Gastroesophageal sphincter (tissue), 3 donors: ENCODE measurements at regions not wholly inside any gene's neighbourhood (a gene's known extent, or its start where the extent isn't known, plus 50 kb on each side); places are given as distances from the start of the nearest gene placed in this dataset.

Experiments
- EP300 ChIP-seq: sonication (generic); formaldehyde crosslinking; IDR thresholded peaks from one replicate; pipeline ENCODE4 v1.6.1; 2017; ENCODE audit warnings: antibody characterized with exemption, mild to moderate bottlenecking
- POLR2A ChIP-seq, 2 donors: fragments of 450-650 bp; IDR thresholded peaks; one replicate each; pipeline ENCODE4 v1.6.1; 2017; ENCODE audit warnings: antibody characterized with exemption in 2 of 2, mild to moderate bottlenecking in 2 of 2, moderate library complexity in 1 of 2
- POLR2AphosphoS5 ChIP-seq: sonication (generic); formaldehyde crosslinking; IDR thresholded peaks from one replicate; pipeline ENCODE4 v1.6.1; 2017; ENCODE audit warnings: antibody characterized with exemption
- TF ChIP-seq, protein P1 (sequence below), 4 experiments: fragments of 200-600 bp in 2 of 4; fragments of 450-650 bp in 2 of 4; sonication (generic) in 1 of 4; IDR thresholded peaks; one replicate each; pipeline ENCODE4 v1.5.1; 2017 to 2019; ENCODE audit warnings: antibody characterized with exemption in 4 of 4, mild to moderate bottlenecking in 2 of 4, moderate library complexity in 2 of 4

DNA sequence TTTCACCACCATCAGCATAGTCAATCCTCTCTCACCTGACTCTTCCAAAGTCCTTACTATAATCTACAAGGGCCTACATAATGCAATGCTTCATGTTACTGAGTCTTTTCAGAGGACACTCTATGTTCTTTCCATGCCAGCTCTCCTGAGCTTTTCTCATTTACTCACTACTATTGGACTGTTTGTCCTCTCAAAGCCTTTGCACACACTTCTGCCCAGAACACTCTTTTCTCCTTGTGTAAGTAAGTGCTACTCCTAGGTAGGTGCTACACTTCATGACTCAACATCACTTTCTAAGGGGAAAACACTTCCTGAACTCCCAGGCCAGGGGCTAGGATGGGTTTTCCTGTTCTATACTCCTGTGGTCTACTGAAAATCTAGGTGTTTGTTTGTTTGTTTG is 82.5 kb upstream of the GULP1 start:
- TF ChIP-seq, protein P1, sequence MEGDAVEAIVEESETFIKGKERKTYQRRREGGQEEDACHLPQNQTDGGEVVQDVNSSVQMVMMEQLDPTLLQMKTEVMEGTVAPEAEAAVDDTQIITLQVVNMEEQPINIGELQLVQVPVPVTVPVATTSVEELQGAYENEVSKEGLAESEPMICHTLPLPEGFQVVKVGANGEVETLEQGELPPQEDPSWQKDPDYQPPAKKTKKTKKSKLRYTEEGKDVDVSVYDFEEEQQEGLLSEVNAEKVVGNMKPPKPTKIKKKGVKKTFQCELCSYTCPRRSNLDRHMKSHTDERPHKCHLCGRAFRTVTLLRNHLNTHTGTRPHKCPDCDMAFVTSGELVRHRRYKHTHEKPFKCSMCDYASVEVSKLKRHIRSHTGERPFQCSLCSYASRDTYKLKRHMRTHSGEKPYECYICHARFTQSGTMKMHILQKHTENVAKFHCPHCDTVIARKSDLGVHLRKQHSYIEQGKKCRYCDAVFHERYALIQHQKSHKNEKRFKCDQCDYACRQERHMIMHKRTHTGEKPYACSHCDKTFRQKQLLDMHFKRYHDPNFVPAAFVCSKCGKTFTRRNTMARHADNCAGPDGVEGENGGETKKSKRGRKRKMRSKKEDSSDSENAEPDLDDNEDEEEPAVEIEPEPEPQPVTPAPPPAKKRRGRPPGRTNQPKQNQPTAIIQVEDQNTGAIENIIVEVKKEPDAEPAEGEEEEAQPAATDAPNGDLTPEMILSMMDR (IDR thresholded peaks at IDR 0.05): no peak
- TF ChIP-seq POLR2AphosphoS5 (no peak), POLR2A (IDR thresholded peaks at IDR 0.05) (no peak), EP300 (no peak)
